A549 (cell line): ENCODE measurements at regions not wholly inside any gene's neighbourhood (a gene's known extent, or its start where the extent isn't known, plus 50 kb on each side); places are given as distances from the start of the nearest gene placed in this dataset.

ENCODE experiments used
- ATAC-seq, 2 experiments: fragments of 200-7000 bp in 1 of 2; fragments of >200 bp in 1 of 2; cut with Nextera tagmentation in 1 of 2; cut with Tn5 transposase in 1 of 2; 3 replicates each; pipeline versions ENCODE4 v1.8.0 to v1.9.1; 2018 to 2020; ENCODE audit warnings: mild to moderate bottlenecking in 1 of 2, moderate library complexity in 1 of 2
- CTCF ChIA-PET: fragments of 300-600 bp; sonication (Branson Sonifier 250); formaldehyde crosslinking; extraction: SDS; loops from one replicate; lab custom pipeline; 2021; ENCODE audit warnings: antibody characterized with exemption, inconsistent platforms; lab: Yijun Ruan, JAX
- POLR2A ChIA-PET: fragments of 350-600 bp; formaldehyde crosslinking; extraction: SDS; loops from one replicate; lab custom pipeline; 2021; ENCODE audit warnings: antibody characterized with exemption, inconsistent platforms; lab: Yijun Ruan, JAX
- DNase-seq, 2 experiments: peaks; one replicate each; pipeline versions ENCODE4 v3.0.0 to v3.0.0-alpha.2; 2011 to 2016; ENCODE audit warnings: low read depth in 1 of 2, low spot score in 1 of 2
- FAIRE-seq: peaks from 2 replicates; lab custom pipeline; 2011; peaks lifted over from hg19 to GRCh38; lab: Jason Lieb, UNC
- H3K27ac ChIP-seq, 2 experiments: fragments of >200 bp; sonication (Bioruptor Twin); formaldehyde crosslinking; 3 replicates each; pipeline ENCODE4 v1.5.1; 2016 to 2017
- H3K4me1 ChIP-seq: fragments of >200 bp; sonication (Bioruptor Twin); formaldehyde crosslinking; 3 replicates; pipeline ENCODE4 v1.6.1; 2016
- H3K4me2 ChIP-seq: fragments of >200 bp; sonication (Bioruptor Twin); formaldehyde crosslinking; 3 replicates; pipeline ENCODE4 v1.6.1; 2016
- H3K4me3 ChIP-seq: fragments of >200 bp; sonication (Bioruptor Twin); formaldehyde crosslinking; 3 replicates; pipeline ENCODE4 v1.5.1; 2016
- H3K9me3 ChIP-seq: fragments of >200 bp; sonication (Bioruptor Twin); formaldehyde crosslinking; 3 replicates; pipeline ENCODE4 v1.6.1; 2016
- EHF ChIP-seq: fragments of 250-450 bp; sonication (Bioruptor Pico); IDR thresholded peaks from 2 replicates; pipeline ENCODE4 v1.5.0; 2020; ENCODE audit warnings: mild to moderate bottlenecking
- ESRRA ChIP-seq: fragments of 150-350 bp; IDR thresholded peaks from 2 replicates; pipeline ENCODE4 v1.6.1; 2014; ENCODE audit warnings: mild to moderate bottlenecking, low read length, borderline replicate concordance
- FOXS1 ChIP-seq: fragments of 250-450 bp; sonication (Bioruptor Pico); IDR thresholded peaks from 2 replicates; pipeline ENCODE4 v1.5.0; 2020; ENCODE audit warnings: mild to moderate bottlenecking, moderate library complexity
- KDM5A ChIP-seq: fragments of 200-600 bp; sonication (generic); IDR thresholded peaks from 2 replicates; pipeline ENCODE4 v1.6.1; 2016; ENCODE audit warnings: antibody characterized with exemption, mild to moderate bottlenecking
- MAFK ChIP-seq: fragments of 450-650 bp; IDR thresholded peaks from 2 replicates; pipeline ENCODE4 v1.6.1; 2014; ENCODE audit not compliant: partially characterized antibody
- MYC ChIP-seq: IDR thresholded peaks from 2 replicates; pipeline ENCODE4 v1.6.1; 2012; ENCODE audit warnings: mild to moderate bottlenecking, inconsistent platforms, low read length, improper control_type of control experiment, borderline replicate concordance
- NPAS2 ChIP-seq: fragments of 250-450 bp; sonication (Bioruptor Pico); IDR thresholded peaks from 2 replicates; pipeline ENCODE4 v1.8.0; 2022; ENCODE audit warnings: mild to moderate bottlenecking, moderate library complexity, borderline replicate concordance
- RCOR1 ChIP-seq: fragments of 150-350 bp; IDR thresholded peaks from 2 replicates; pipeline ENCODE4 v1.6.1; 2014; ENCODE audit warnings: antibody characterized with exemption, low read length, low read depth
- RFX5 ChIP-seq: fragments of 450-650 bp; IDR thresholded peaks from 2 replicates; pipeline ENCODE4 v1.7.1; 2014; ENCODE audit warnings: antibody characterized with exemption, mild to moderate bottlenecking, moderate library complexity
- RNF2 ChIP-seq: fragments of 200-600 bp; sonication (generic); IDR thresholded peaks from 2 replicates; pipeline ENCODE4 v1.6.1; 2016; ENCODE audit warnings: low read depth, mild to moderate bottlenecking, antibody characterized with exemption, moderate library complexity, borderline replicate concordance
- ZNF302 ChIP-seq: fragments of 250-450 bp; sonication (Bioruptor Pico); IDR thresholded peaks from 2 replicates; pipeline ENCODE4 v1.9.0; 2021; ENCODE audit warnings: inconsistent platforms, mild to moderate bottlenecking, moderate library complexity
- WGBS: methylation state at CpG from one replicate; pipeline ENCODE4 v1.1.6; 2017; ENCODE audit errors: missing lambda C conversion rate; 5-methylcytosine and 5-hydroxymethylcytosine counted together
- TF ChIP-seq, protein P1 (sequence below): fragments of >200 bp; sonication (Bioruptor Twin); formaldehyde crosslinking; IDR thresholded peaks from 2 replicates; pipeline ENCODE4 v1.6.1; 2016
- TF ChIP-seq, protein P2 (sequence below): fragments of 250-450 bp; sonication (Bioruptor Pico); IDR thresholded peaks from 2 replicates; pipeline ENCODE4 v1.5.0; 2020; ENCODE audit warnings: low read depth, mild to moderate bottlenecking, moderate library complexity
- TF ChIP-seq, protein P3 (sequence below): fragments of 200-600 bp; sonication (generic); IDR thresholded peaks from 2 replicates; pipeline ENCODE4 v1.6.1; 2016; ENCODE audit warnings: antibody characterized with exemption, mild to moderate bottlenecking, moderate library complexity

DNA sequence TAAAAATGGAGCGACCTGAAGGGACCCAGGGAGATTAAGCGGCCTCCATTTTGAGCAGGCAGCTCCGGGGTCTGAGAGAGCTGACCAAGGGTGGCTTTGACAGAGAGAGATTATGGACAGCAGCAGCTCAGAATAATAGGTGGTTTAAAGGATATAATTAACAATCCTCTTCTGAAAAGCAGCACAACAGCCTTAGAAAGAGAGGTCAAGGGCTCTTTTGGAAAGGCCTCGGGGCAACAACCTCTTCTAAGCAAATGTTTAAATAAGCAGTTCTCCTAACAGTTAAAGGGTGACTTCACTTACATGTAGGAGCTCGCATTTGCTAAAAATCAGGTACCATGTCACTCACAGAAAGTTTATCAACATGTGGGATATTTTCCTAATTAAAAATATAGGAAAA lies 87.2 kb upstream of the FRMD6 start:
- FAIRE-seq (no peak), DNase-seq (no peak), ATAC-seq (no peak)
- Histone ChIP-seq H3K4me3 (no peak overlapping the region), H3K9me3 (no peaks in the 10 kb centered on the region), H3K4me1 (peaks cover 21% of the 10 kb centered on the region), H3K27ac (peak overlapping the region in 1 of 2 experiments; percentile 27; a peak in 1 of 6 replicates), H3K4me2 (peak overlapping the region; percentile 29; the same call in 2 of the 3 replicates)
- POLR2A ChIA-PET = interaction anchor here (0.6 to 1.5 kb wide), 2 partner anchors 87 to 896 kb away, joined by 3 read pairs; partner anchors contain the start of genes FRMD6 and SAV1
- CTCF ChIA-PET = interaction anchor here (1.0 to 2.2 kb wide), 6 partner anchors 16 to 278 kb away, joined by 3 to 5 read pairs (median 3); no protein-coding TSS in a partner anchor
- TF ChIP-seq, protein P1, sequence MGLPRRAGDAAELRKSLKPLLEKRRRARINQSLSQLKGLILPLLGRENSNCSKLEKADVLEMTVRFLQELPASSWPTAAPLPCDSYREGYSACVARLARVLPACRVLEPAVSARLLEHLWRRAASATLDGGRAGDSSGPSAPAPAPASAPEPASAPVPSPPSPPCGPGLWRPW = no peak
- TF ChIP-seq MYC (no peak), ESRRA (no peak), RCOR1 (no peak), KDM5A (no peak), ZNF302 (CRISPR knock-in tag) (no peak), RNF2 (no peak)
- TF ChIP-seq, protein P2, sequence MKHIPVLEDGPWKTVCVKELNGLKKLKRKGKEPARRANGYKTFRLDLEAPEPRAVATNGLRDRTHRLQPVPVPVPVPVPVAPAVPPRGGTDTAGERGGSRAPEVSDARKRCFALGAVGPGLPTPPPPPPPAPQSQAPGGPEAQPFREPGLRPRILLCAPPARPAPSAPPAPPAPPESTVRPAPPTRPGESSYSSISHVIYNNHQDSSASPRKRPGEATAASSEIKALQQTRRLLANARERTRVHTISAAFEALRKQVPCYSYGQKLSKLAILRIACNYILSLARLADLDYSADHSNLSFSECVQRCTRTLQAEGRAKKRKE (CRISPR knock-in tag) = no peak
- WGBS = 70% methylated on average over 5 of the region's 5 CpGs

DNA sequence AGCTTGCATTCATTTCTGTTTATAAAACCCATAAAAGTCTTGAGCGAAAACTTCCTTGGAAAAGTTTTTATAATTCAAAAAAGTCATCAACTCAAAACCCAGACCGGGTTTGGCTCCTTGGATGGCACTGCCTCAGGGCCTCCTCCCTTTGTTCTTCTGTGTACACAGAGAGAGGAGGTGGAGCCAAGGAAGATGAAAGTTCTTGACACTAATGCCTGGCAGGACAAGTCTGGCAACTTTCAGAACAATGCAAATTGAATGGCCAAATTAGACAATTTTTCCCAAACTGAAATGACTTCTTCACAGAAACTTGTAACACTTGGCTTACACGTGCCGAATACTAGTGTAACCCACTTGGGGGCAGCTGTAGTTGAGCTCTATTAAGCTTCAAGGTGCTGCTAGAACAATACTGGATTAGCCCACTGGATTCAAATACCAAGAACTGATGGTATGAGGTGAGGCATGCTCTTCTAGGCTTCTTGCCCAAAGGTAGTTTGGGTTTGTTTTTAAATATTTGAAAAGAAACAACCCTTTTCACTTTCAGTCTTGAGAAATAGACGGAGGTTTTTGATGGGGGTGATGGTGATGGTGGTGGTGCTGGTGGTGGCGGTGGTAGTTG lies 86.6 kb upstream of the FRMD6 start:
- no peak for TF ChIP-seq RFX5
- TF ChIP-seq FOXS1 (CRISPR knock-in tag) = no peak
- no peak for TF ChIP-seq EHF (CRISPR knock-in tag)
- TF ChIP-seq, protein P3, sequence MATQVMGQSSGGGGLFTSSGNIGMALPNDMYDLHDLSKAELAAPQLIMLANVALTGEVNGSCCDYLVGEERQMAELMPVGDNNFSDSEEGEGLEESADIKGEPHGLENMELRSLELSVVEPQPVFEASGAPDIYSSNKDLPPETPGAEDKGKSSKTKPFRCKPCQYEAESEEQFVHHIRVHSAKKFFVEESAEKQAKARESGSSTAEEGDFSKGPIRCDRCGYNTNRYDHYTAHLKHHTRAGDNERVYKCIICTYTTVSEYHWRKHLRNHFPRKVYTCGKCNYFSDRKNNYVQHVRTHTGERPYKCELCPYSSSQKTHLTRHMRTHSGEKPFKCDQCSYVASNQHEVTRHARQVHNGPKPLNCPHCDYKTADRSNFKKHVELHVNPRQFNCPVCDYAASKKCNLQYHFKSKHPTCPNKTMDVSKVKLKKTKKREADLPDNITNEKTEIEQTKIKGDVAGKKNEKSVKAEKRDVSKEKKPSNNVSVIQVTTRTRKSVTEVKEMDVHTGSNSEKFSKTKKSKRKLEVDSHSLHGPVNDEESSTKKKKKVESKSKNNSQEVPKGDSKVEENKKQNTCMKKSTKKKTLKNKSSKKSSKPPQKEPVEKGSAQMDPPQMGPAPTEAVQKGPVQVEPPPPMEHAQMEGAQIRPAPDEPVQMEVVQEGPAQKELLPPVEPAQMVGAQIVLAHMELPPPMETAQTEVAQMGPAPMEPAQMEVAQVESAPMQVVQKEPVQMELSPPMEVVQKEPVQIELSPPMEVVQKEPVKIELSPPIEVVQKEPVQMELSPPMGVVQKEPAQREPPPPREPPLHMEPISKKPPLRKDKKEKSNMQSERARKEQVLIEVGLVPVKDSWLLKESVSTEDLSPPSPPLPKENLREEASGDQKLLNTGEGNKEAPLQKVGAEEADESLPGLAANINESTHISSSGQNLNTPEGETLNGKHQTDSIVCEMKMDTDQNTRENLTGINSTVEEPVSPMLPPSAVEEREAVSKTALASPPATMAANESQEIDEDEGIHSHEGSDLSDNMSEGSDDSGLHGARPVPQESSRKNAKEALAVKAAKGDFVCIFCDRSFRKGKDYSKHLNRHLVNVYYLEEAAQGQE = no peak
- TF ChIP-seq NPAS2 = no peak
- TF ChIP-seq MAFK = no peak
- POLR2A ChIA-PET = interaction anchor here (0.6 to 1.5 kb wide), 2 partner anchors 87 to 897 kb away, joined by 3 read pairs; partner anchors contain the start of genes FRMD6 and SAV1
- Histone ChIP-seq H3K9me3 (no peaks in the 10 kb centered on the region), H3K4me2 (peak overlapping the region; percentile 29), H3K27ac (peak overlapping the region in 1 of 2 experiments; percentile 4; a peak in 3 of 6 replicates), H3K4me1 (peaks cover 21% of the 10 kb centered on the region), H3K4me3 (no peak overlapping the region)
- 64% methylated on average over 6 of the region's 6 CpGs for WGBS
- ATAC-seq (no peak), DNase-seq (no peak), FAIRE-seq (no peak)
- CTCF ChIA-PET = interaction anchor here (1.8 to 2.2 kb wide), 3 partner anchors 17 to 108 kb away, joined by 3 to 5 read pairs (median 3); no protein-coding TSS in a partner anchor

DNA sequence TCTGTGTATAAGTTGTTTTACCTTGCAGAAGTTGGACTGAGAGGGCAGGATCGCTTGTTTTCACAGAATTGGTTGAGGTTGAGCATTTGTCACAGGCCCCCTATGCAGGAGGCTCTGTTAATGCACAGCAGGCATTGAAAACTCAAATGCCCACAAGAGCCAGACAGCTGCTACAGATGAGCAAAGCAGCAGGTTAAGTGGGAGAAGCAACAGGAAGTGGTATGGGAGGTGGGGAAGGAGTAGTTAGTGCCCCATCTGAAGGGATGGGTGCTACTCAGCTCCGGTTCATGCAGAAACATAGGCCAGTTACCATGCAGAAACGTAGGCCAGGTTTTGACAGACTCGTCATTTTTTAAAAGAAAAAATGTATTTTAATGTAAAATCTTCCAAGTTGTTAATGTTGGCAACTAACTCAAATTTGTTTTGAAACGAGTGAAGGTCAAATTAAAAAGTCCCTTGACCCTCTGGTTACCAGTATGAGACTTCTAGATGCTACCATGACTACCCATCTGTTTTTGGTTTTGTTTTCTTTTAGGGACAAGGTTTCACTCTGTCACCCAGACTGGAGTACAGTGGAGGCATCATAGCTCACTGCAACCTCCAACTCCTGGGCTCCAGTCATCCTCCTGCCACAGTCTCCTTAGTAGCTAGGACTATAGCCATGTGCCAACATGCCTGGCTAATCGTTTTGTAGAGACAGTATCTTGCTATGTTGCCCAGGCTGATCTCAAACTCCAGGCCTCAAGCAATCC lies 84.7 kb upstream of the FRMD6 start:
- no peaks in the 10 kb centered on the region for H3K9me3 ChIP-seq
- ATAC-seq (no peak), DNase-seq (no peak), FAIRE-seq (no peak)
- H3K27ac ChIP-seq = no peak overlapping the region
- no peak for TF ChIP-seq KDM5A
- no peak overlapping the region for H3K4me2 ChIP-seq
- WGBS = 44% methylated on average over 6 of the region's 6 CpGs
- CTCF ChIA-PET = interaction anchor here (0.9 to 2.6 kb wide), 4 partner anchors 9 to 284 kb away, joined by 3 to 9 read pairs (median 5); no protein-coding TSS in a partner anchor
- H3K4me3 ChIP-seq = no peak overlapping the region
- peaks cover 21% of the 10 kb centered on the region for H3K4me1 ChIP-seq
- POLR2A ChIA-PET = no interaction called here
